ENCODE measurements at regions not wholly inside any gene's neighbourhood (a gene's known extent, or its start where the extent isn't known, plus 50 kb on each side); places are given as distances from the start of the nearest gene placed in this dataset.

- TF ChIP-seq CTCF (IDR thresholded peaks at IDR 0.05; ENCODE audit: extremely low read depth in 1 of 2, insufficient read depth in 1 of 2, low read depth in 1 of 2, low read length in 2 of 2) (no peak), EZH2 (IDR thresholded peaks at IDR 0.05; ENCODE audit: borderline replicate concordance, low read depth, low read length, severe bottlenecking) (no peak), POLR2A (IDR thresholded peaks at IDR 0.05; ENCODE audit: low read depth, low read length) (no peak), POLR2AphosphoS5 (IDR thresholded peaks at IDR 0.05; ENCODE audit: insufficient read depth, low read depth, low read length) (no peak), JUN (IDR thresholded peaks at IDR 0.05; ENCODE audit: borderline replicate concordance, insufficient read depth, insufficient read length, low read depth) (no peak)
Observed at GRCh38 chr9:129432297-129433154, 188.4 kb downstream of the C9orf50 start.

All from endothelial cell of umbilical vein (primary cell).